Activated CD4-positive, alpha-beta T cell treated with anti-CD3 and anti-CD28 coated beads, Interleukin-2, amount 10 ng/mL, durations not matched to agents 7 days and 5 days (primary cell): ENCODE measurements at regions not wholly inside any gene's neighbourhood (a gene's known extent, or its start where the extent isn't known, plus 50 kb on each side); places are given as distances from the start of the nearest gene placed in this dataset.

Experiments used
- CTCF ChIA-PET: fragments of 350-600 bp; sonication (Branson Sonifier 250); formaldehyde crosslinking; loops from one replicate; lab custom pipeline; 2021; ENCODE audit warnings: antibody characterized with exemption; lab: Charles Lee
- POLR2A ChIA-PET: fragments of 350-600 bp; sonication (Branson Sonifier 250); formaldehyde crosslinking; loops from one replicate; lab custom pipeline; 2021; ENCODE audit warnings: antibody characterized with exemption; lab: Charles Lee
- DNase-seq: peaks from one replicate; pipeline ENCODE4 v3.0.0-alpha.2; 2020
- H3K27ac Mint-ChIP-seq: one replicate; pipeline ENCODE4 v1.8.0; 2021; ENCODE audit warnings: mild to moderate bottlenecking, moderate library complexity, mixed read lengths
- H3K27me3 Mint-ChIP-seq: one replicate; pipeline ENCODE4 v1.8.0; 2021; ENCODE audit warnings: mixed read lengths
- H3K36me3 Mint-ChIP-seq: one replicate; pipeline ENCODE4 v1.8.0; 2021; ENCODE audit warnings: low read depth, mixed read lengths
- H3K4me1 Mint-ChIP-seq: one replicate; pipeline ENCODE4 v1.8.0; 2021; ENCODE audit warnings: mixed read lengths
- H3K4me3 Mint-ChIP-seq: one replicate; pipeline ENCODE4 v1.8.0; 2021; ENCODE audit warnings: mild to moderate bottlenecking, moderate library complexity, mixed read lengths
- H3K9me3 Mint-ChIP-seq: one replicate; pipeline ENCODE4 v1.8.0; 2021; ENCODE audit warnings: mixed read lengths

GRCh38 chr13:84487752-84488151 is 605.5 kb upstream of the SLITRK1 start:
- POLR2A ChIA-PET: no interaction called here
- no peaks in the 10 kb centered on the region for H3K4me1 Mint-ChIP-seq
- no peaks in the 10 kb centered on the region for H3K9me3 Mint-ChIP-seq
- no peak overlapping the region for H3K27ac Mint-ChIP-seq
- H3K27me3 Mint-ChIP-seq: no peaks in the 10 kb centered on the region
- CTCF ChIA-PET: no interaction called here
- H3K36me3 Mint-ChIP-seq: no peaks in the 10 kb centered on the region
- no peak for DNase-seq
- no peak overlapping the region for H3K4me3 Mint-ChIP-seq

GRCh38 chr13:84481958-84482357 is 599.7 kb upstream of the SLITRK1 start:
- Mint-ChIP-seq H3K27ac (no peak overlapping the region), H3K4me1 (no peaks in the 10 kb centered on the region), H3K27me3 (no peaks in the 10 kb centered on the region), H3K4me3 (no peak overlapping the region), H3K9me3 (no peaks in the 10 kb centered on the region), H3K36me3 (no peaks in the 10 kb centered on the region)
- POLR2A ChIA-PET: no interaction called here
- no peak for DNase-seq
- CTCF ChIA-PET: no interaction called here

GRCh38 chr13:84479656-84480055 is 597.4 kb upstream of the SLITRK1 start:
- no peaks in the 10 kb centered on the region for H3K36me3 Mint-ChIP-seq
- H3K9me3 Mint-ChIP-seq: peaks cover 2% of the 10 kb centered on the region
- no peaks in the 10 kb centered on the region for H3K4me1 Mint-ChIP-seq
- CTCF ChIA-PET: no interaction called here
- H3K27me3 Mint-ChIP-seq: no peaks in the 10 kb centered on the region
- no peak for DNase-seq
- H3K4me3 Mint-ChIP-seq: no peak overlapping the region
- no peak overlapping the region for H3K27ac Mint-ChIP-seq
- POLR2A ChIA-PET: no interaction called here

GRCh38 chr13:84470528-84470927 is 588.3 kb upstream of the SLITRK1 start:
- POLR2A ChIA-PET: no interaction called here
- Mint-ChIP-seq H3K4me1 (no peaks in the 10 kb centered on the region), H3K4me3 (no peak overlapping the region), H3K27me3 (no peaks in the 10 kb centered on the region), H3K9me3 (peaks cover 2% of the 10 kb centered on the region), H3K36me3 (no peaks in the 10 kb centered on the region), H3K27ac (no peak overlapping the region)
- CTCF ChIA-PET: no interaction called here
- no peak for DNase-seq

- Mint-ChIP-seq H3K4me1 (no peaks in the 10 kb centered on the region), H3K4me3 (no peak overlapping the region), H3K27ac (no peak overlapping the region), H3K36me3 (no peaks in the 10 kb centered on the region), H3K9me3 (no peaks in the 10 kb centered on the region), H3K27me3 (no peaks in the 10 kb centered on the region)
- DNase-seq: no peak
- POLR2A ChIA-PET: no interaction called here
- CTCF ChIA-PET: no interaction called here
Measured at GRCh38 chr13:84466461-84466860, 584.2 kb upstream of the SLITRK1 start.

GRCh38 chr13:84460989-84461388 is 578.7 kb upstream of the SLITRK1 start:
- Mint-ChIP-seq H3K9me3 (no peaks in the 10 kb centered on the region), H3K36me3 (no peaks in the 10 kb centered on the region), H3K4me1 (no peaks in the 10 kb centered on the region), H3K4me3 (no peak overlapping the region), H3K27ac (no peak overlapping the region), H3K27me3 (no peaks in the 10 kb centered on the region)
- ChIA-PET CTCF (no interaction called here), POLR2A (no interaction called here)
- no peak for DNase-seq

GRCh38 chr13:84455143-84455905 is 573.0 kb upstream of the SLITRK1 start:
- Mint-ChIP-seq H3K27ac (no peak overlapping the region), H3K27me3 (no peaks in the 10 kb centered on the region), H3K36me3 (no peaks in the 10 kb centered on the region), H3K9me3 (peaks cover 6% of the 10 kb centered on the region), H3K4me3 (no peak overlapping the region), H3K4me1 (peaks cover 5% of the 10 kb centered on the region)
- no peak for DNase-seq
- POLR2A ChIA-PET: no interaction called here
- CTCF ChIA-PET: no interaction called here

GRCh38 chr13:84447640-84447978 is 565.3 kb upstream of the SLITRK1 start:
- no peak overlapping the region for H3K4me3 Mint-ChIP-seq
- peaks cover 3% of the 10 kb centered on the region for H3K4me1 Mint-ChIP-seq
- peaks cover 3% of the 10 kb centered on the region for H3K9me3 Mint-ChIP-seq
- H3K27me3 Mint-ChIP-seq: no peaks in the 10 kb centered on the region
- no peaks in the 10 kb centered on the region for H3K36me3 Mint-ChIP-seq
- DNase-seq: no peak
- no peak overlapping the region for H3K27ac Mint-ChIP-seq
- ChIA-PET CTCF (no interaction called here), POLR2A (no interaction called here)

- ChIA-PET CTCF (no interaction called here), POLR2A (no interaction called here)
- H3K9me3 Mint-ChIP-seq: no peaks in the 10 kb centered on the region
- H3K4me3 Mint-ChIP-seq: no peak overlapping the region
- no peaks in the 10 kb centered on the region for H3K27me3 Mint-ChIP-seq
- no peaks in the 10 kb centered on the region for H3K4me1 Mint-ChIP-seq
- DNase-seq: no peak
- no peaks in the 10 kb centered on the region for H3K36me3 Mint-ChIP-seq
- H3K27ac Mint-ChIP-seq: no peak overlapping the region
Measured at GRCh38 chr13:84446972-84447639, 564.8 kb upstream of the SLITRK1 start.

- no peak for DNase-seq
- H3K9me3 Mint-ChIP-seq: no peaks in the 10 kb centered on the region
- CTCF ChIA-PET: no interaction called here
Measured at GRCh38 chr13:84445776-84446175, 563.5 kb upstream of the SLITRK1 start.

GRCh38 chr13:84443463-84443862 is 561.2 kb upstream of the SLITRK1 start:
- no peak for DNase-seq
- no peak overlapping the region for H3K4me3 Mint-ChIP-seq
- H3K27ac Mint-ChIP-seq: no peak overlapping the region
- no peaks in the 10 kb centered on the region for H3K4me1 Mint-ChIP-seq
- no peaks in the 10 kb centered on the region for H3K36me3 Mint-ChIP-seq
- CTCF ChIA-PET: no interaction called here
- H3K9me3 Mint-ChIP-seq: no peaks in the 10 kb centered on the region
- POLR2A ChIA-PET: no interaction called here
- H3K27me3 Mint-ChIP-seq: no peaks in the 10 kb centered on the region

More at GRCh38 chr13:84445776-84446175, 563.5 kb upstream of the SLITRK1 start:
- H3K36me3 Mint-ChIP-seq: no peaks in the 10 kb centered on the region
- H3K27me3 Mint-ChIP-seq: no peaks in the 10 kb centered on the region
- no peaks in the 10 kb centered on the region for H3K4me1 Mint-ChIP-seq
- no peak overlapping the region for H3K4me3 Mint-ChIP-seq
- POLR2A ChIA-PET: no interaction called here
- H3K27ac Mint-ChIP-seq: no peak overlapping the region

GRCh38 chr13:84439108-84439507 is 556.8 kb upstream of the SLITRK1 start:
- CTCF ChIA-PET: no interaction called here
- DNase-seq: no peak
- Mint-ChIP-seq H3K9me3 (no peaks in the 10 kb centered on the region), H3K4me1 (no peaks in the 10 kb centered on the region), H3K36me3 (no peaks in the 10 kb centered on the region), H3K4me3 (no peak overlapping the region), H3K27ac (no peak overlapping the region), H3K27me3 (no peaks in the 10 kb centered on the region)
- POLR2A ChIA-PET: no interaction called here

- Mint-ChIP-seq H3K27me3 (no peaks in the 10 kb centered on the region), H3K4me1 (no peaks in the 10 kb centered on the region), H3K36me3 (no peaks in the 10 kb centered on the region), H3K4me3 (no peak overlapping the region), H3K27ac (no peak overlapping the region), H3K9me3 (no peaks in the 10 kb centered on the region)
- POLR2A ChIA-PET: no interaction called here
- no peak for DNase-seq
- CTCF ChIA-PET: interaction anchor here (0.6 kb wide), 2 partner anchors 13 to 837 kb away, joined by 3 read pairs; no protein-coding TSS in a partner anchor
Measured at GRCh38 chr13:84433024-84433423, 550.8 kb upstream of the SLITRK1 start.

GRCh38 chr13:84431646-84432045 is 549.4 kb upstream of the SLITRK1 start:
- Mint-ChIP-seq H3K27me3 (no peaks in the 10 kb centered on the region), H3K9me3 (no peaks in the 10 kb centered on the region), H3K4me3 (no peak overlapping the region), H3K27ac (no peak overlapping the region), H3K36me3 (no peaks in the 10 kb centered on the region), H3K4me1 (no peaks in the 10 kb centered on the region)
- POLR2A ChIA-PET: no interaction called here
- no peak for DNase-seq
- CTCF ChIA-PET: no interaction called here
